Fibroblast of lung (primary cell): ENCODE measurements at regions not wholly inside any gene's neighbourhood (a gene's known extent, or its start where the extent isn't known, plus 50 kb on each side); places are given as distances from the start of the nearest gene placed in this dataset.

Experiments used
- DNase-seq, 2 donors: peaks; one replicate each; pipeline versions ENCODE4 v3.0.0 to v3.0.0-alpha.2; 2010; ENCODE audit warnings: low read depth in 2 of 2
- H2AFZ ChIP-seq: 2 replicates; pipeline ENCODE4 v1.5.1; 2012; ENCODE audit warnings: low read length, control low read depth, inconsistent platforms
- H3K27ac ChIP-seq: 2 replicates; pipeline ENCODE4 v1.5.1; 2011; ENCODE audit warnings: low read length, control low read depth; ENCODE audit not compliant: insufficient read depth
- H3K27me3 ChIP-seq: 2 replicates; pipeline ENCODE4 v1.5.1; 2011; ENCODE audit warnings: mild to moderate bottlenecking, low read length; ENCODE audit not compliant: control insufficient read depth, insufficient read depth
- H3K36me3 ChIP-seq: 2 replicates; pipeline ENCODE4 v1.5.1; 2011; ENCODE audit warnings: low read length; ENCODE audit not compliant: control insufficient read depth, insufficient read depth
- H3K4me1 ChIP-seq: 2 replicates; pipeline ENCODE4 v1.5.1; 2011; ENCODE audit warnings: low read length; ENCODE audit not compliant: control insufficient read depth, insufficient read depth; ENCODE audit errors: extremely low read depth
- H3K4me2 ChIP-seq: 2 replicates; pipeline ENCODE4 v1.5.1; 2011; ENCODE audit warnings: low read length, control low read depth; ENCODE audit not compliant: insufficient read depth; ENCODE audit errors: extremely low read depth
- H3K4me3 ChIP-seq, 4 experiments: fragments of 200-600 bp in 1 of 4; sonication (generic) in 1 of 4; replicated peaks in 1 of 4; 2 replicates each; pipeline ENCODE4 v1.5.1; 2011 to 2016; ENCODE audit warnings: low read length in 4 of 4, low read depth in 3 of 4, mild to moderate bottlenecking in 3 of 4, control low read depth in 2 of 4, inconsistent platforms in 1 of 4, mixed read lengths in 1 of 4; ENCODE audit not compliant: insufficient read depth in 1 of 4; ENCODE audit errors: control extremely low read depth in 1 of 4
- H3K79me2 ChIP-seq: 2 replicates; pipeline ENCODE4 v1.5.1; 2012; ENCODE audit warnings: mild to moderate bottlenecking, low read length, inconsistent platforms; ENCODE audit not compliant: control insufficient read depth, insufficient read depth
- H3K9ac ChIP-seq: 2 replicates; pipeline ENCODE4 v1.5.1; 2011; ENCODE audit warnings: mild to moderate bottlenecking, low read length, control low read depth; ENCODE audit not compliant: insufficient read depth
- H3K9me3 ChIP-seq: 2 replicates; pipeline ENCODE4 v1.5.1; 2012; ENCODE audit warnings: low read depth, low read length; ENCODE audit not compliant: control insufficient read depth, insufficient read depth
- H4K20me1 ChIP-seq: 2 replicates; pipeline ENCODE4 v1.5.1; 2011; ENCODE audit warnings: low read length; ENCODE audit not compliant: control insufficient read depth, insufficient read depth; ENCODE audit errors: extremely low read depth
- EZH2 ChIP-seq: IDR thresholded peaks from 2 replicates; pipeline ENCODE4 v1.5.1; 2012; ENCODE audit warnings: low read length, control low read depth, mild to moderate bottlenecking; ENCODE audit errors: missing control alignments
- TF ChIP-seq, protein P1 (sequence below), 2 donors: IDR thresholded peaks in 1 of 2; conservative IDR thresholded peaks in 1 of 2; 1 replicate in 1 of 2; 2 replicates in 1 of 2; pipeline ENCODE4 v1.5.1; 2011 to 2012; ENCODE audit warnings: low read length in 2 of 2, control low read depth in 1 of 2, inconsistent platforms in 1 of 2, low read depth in 1 of 2, mild to moderate bottlenecking in 1 of 2

DNA sequence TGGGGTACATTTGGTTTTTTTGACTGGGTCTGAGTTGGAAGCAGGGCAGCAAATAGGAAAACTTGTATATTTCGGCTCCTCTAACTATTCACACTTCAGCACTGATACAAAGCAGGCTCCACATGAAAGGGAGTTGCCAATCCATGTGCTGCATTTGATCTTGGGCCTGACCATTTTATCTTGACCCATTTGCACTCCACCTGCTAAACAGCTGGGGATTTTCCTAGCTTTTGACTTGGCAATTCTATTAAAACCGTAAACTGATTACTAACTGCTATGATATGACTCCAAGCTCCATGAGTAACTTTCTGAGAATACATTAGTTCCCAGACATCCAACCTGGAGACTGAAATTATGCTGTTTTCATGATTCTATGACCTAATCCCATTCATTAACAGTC, 797.1 kb downstream of the BCL11B start:
- no peak overlapping the region for H3K27ac ChIP-seq
- no peak for TF ChIP-seq EZH2
- TF ChIP-seq, protein P1, sequence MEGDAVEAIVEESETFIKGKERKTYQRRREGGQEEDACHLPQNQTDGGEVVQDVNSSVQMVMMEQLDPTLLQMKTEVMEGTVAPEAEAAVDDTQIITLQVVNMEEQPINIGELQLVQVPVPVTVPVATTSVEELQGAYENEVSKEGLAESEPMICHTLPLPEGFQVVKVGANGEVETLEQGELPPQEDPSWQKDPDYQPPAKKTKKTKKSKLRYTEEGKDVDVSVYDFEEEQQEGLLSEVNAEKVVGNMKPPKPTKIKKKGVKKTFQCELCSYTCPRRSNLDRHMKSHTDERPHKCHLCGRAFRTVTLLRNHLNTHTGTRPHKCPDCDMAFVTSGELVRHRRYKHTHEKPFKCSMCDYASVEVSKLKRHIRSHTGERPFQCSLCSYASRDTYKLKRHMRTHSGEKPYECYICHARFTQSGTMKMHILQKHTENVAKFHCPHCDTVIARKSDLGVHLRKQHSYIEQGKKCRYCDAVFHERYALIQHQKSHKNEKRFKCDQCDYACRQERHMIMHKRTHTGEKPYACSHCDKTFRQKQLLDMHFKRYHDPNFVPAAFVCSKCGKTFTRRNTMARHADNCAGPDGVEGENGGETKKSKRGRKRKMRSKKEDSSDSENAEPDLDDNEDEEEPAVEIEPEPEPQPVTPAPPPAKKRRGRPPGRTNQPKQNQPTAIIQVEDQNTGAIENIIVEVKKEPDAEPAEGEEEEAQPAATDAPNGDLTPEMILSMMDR (conservative IDR thresholded peaks at IDR 0.05 in 1 of 2, IDR thresholded peaks at IDR 0.05 in 1 of 2; ENCODE audit: low read depth in 1 of 2, low read length in 2 of 2) = no peak
- peak in 1 of 2 donors; percentile 6 for DNase-seq
- H3K36me3 ChIP-seq = no peaks in the 10 kb centered on the region
- no peaks in the 10 kb centered on the region for H4K20me1 ChIP-seq
- no peaks in the 10 kb centered on the region for H3K79me2 ChIP-seq
- no peak overlapping the region for H3K9ac ChIP-seq
- H3K9me3 ChIP-seq = no peaks in the 10 kb centered on the region
- no peak overlapping the region for H3K4me2 ChIP-seq
- no peaks in the 10 kb centered on the region for H3K27me3 ChIP-seq
- H3K4me1 ChIP-seq = no peaks in the 10 kb centered on the region
- H3K4me3 ChIP-seq = no peak overlapping the region
- H2AFZ ChIP-seq = no peak overlapping the region

DNA sequence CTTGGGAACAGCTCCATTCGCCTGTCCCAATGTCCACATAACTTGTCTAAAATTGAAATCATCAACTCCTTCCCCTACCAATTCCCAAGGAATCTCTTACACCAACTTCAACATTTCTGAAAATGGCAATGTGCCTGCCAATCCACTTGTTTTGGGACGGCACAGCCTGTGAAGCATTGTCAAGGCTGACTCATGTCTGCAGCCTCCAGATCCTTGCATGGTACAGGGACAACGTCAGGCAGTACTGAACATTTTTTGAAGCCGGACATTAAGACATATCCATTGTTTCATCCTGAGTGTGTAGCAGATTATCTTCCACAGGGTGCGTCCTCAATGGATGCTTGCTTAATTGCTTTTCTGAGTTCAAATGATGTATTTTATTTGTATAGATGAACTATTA, 794.1 kb downstream of the BCL11B start:
- no peak overlapping the region for H3K4me3 ChIP-seq
- TF ChIP-seq, protein P1 (conservative IDR thresholded peaks at IDR 0.05 in 1 of 2, IDR thresholded peaks at IDR 0.05 in 1 of 2; ENCODE audit: low read depth in 1 of 2, low read length in 2 of 2) = no peak
- TF ChIP-seq EZH2 = no peak
- DNase-seq = peak in 1 of 2 donors; percentile 15
- H3K27me3 ChIP-seq = no peaks in the 10 kb centered on the region
- H3K36me3 ChIP-seq = no peaks in the 10 kb centered on the region
- no peaks in the 10 kb centered on the region for H3K4me1 ChIP-seq
- H3K9me3 ChIP-seq = no peaks in the 10 kb centered on the region
- H3K79me2 ChIP-seq = no peaks in the 10 kb centered on the region
- H3K4me2 ChIP-seq = no peak overlapping the region
- no peaks in the 10 kb centered on the region for H4K20me1 ChIP-seq
- H3K27ac ChIP-seq = no peak overlapping the region
- H2AFZ ChIP-seq = no peak overlapping the region
- no peak overlapping the region for H3K9ac ChIP-seq

DNA sequence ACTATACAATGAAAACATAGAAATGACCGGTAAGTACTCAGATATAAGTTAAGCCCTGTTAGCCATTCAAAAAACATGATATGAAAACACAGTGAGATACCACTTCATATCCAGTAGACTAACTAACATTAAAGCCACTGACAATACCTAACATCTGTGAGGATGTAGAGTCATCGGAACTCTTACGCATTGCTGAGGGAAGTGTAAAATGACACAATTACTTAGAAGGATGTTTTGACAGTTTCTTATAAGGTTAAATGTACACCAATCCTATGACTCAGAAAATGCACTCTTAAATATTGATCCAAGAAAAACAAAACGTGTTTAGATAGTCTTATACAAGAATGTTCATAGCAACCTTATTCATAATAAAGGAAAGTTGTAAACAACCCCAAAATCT, 782.9 kb downstream of the BCL11B start:
- H2AFZ ChIP-seq = no peak overlapping the region
- H3K4me2 ChIP-seq = no peak overlapping the region
- H3K27ac ChIP-seq = no peak overlapping the region
- H4K20me1 ChIP-seq = no peaks in the 10 kb centered on the region
- DNase-seq = peak in 1 of 2 donors; percentile 42
- no peaks in the 10 kb centered on the region for H3K27me3 ChIP-seq
- H3K36me3 ChIP-seq = no peaks in the 10 kb centered on the region
- H3K79me2 ChIP-seq = no peaks in the 10 kb centered on the region
- no peak for TF ChIP-seq EZH2
- TF ChIP-seq, protein P1 (conservative IDR thresholded peaks at IDR 0.05 in 1 of 2, IDR thresholded peaks at IDR 0.05 in 1 of 2; ENCODE audit: low read depth in 1 of 2, low read length in 2 of 2) = no peak
- H3K9me3 ChIP-seq = no peaks in the 10 kb centered on the region
- H3K4me1 ChIP-seq = no peaks in the 10 kb centered on the region
- H3K4me3 ChIP-seq = no peak overlapping the region
- no peak overlapping the region for H3K9ac ChIP-seq
